GM12874 (cell line): ENCODE measurements at regions not wholly inside any gene's neighbourhood (a gene's known extent, or its start where the extent isn't known, plus 50 kb on each side); places are given as distances from the start of the nearest gene placed in this dataset.

Experiments used
- TF ChIP-seq, protein P1 (sequence below): IDR thresholded peaks from 2 replicates; pipeline ENCODE4 v1.5.1; 2011; ENCODE audit warnings: low read depth, mild to moderate bottlenecking, control low read depth, low read length, moderate library complexity; ENCODE audit not compliant: insufficient read depth

DNA sequence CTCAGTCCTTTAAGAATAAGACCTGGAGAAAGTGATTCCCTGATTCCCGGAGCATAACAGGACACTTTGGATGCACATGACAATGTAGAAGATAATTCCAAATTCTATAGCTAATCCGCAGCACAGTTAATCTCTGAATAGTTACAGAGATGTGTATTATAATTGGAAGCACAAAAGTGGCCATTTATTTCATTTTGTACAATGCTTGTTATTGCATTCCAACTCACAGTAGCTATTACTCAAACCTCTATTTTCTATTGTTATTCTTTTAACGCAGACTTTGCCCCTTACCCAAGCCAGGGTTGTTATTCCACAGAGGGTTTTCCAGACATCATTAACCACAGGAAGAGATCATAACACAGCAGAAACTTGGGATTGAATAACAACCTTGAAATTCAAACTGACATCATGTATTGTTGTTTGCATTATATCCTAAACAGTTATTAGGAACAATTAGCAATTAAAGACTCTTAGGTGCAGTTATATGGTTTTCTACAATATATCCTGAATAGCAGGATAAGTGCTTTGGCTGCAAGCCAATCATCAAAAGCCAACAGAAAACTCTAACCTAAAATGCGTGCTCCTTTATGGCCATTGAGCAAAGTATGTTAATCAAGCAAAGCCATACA is 984.0 kb upstream of the TENM3 start:
- TF ChIP-seq, protein P1, sequence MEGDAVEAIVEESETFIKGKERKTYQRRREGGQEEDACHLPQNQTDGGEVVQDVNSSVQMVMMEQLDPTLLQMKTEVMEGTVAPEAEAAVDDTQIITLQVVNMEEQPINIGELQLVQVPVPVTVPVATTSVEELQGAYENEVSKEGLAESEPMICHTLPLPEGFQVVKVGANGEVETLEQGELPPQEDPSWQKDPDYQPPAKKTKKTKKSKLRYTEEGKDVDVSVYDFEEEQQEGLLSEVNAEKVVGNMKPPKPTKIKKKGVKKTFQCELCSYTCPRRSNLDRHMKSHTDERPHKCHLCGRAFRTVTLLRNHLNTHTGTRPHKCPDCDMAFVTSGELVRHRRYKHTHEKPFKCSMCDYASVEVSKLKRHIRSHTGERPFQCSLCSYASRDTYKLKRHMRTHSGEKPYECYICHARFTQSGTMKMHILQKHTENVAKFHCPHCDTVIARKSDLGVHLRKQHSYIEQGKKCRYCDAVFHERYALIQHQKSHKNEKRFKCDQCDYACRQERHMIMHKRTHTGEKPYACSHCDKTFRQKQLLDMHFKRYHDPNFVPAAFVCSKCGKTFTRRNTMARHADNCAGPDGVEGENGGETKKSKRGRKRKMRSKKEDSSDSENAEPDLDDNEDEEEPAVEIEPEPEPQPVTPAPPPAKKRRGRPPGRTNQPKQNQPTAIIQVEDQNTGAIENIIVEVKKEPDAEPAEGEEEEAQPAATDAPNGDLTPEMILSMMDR, result no peak

DNA sequence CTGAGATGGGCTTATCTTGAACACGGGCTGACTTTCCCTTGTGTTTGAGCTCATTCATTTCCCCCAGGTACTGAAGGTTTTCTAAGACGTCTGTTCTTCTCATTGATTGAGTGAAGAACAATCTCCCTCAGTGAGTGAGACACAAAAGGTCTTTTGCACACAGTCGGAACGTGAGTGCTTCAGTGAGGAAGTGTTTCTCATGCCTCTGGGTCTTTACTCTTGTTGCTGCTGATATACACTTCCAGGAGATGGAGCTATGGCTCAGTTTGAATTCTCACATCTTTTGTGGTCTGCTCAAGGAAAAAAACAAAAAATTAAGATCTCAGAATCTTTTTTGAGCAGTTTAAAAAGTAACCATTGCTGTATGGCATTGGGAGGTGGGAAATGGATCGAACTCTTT is 981.9 kb upstream of the TENM3 start:
- TF ChIP-seq, protein P1, result no peak

DNA sequence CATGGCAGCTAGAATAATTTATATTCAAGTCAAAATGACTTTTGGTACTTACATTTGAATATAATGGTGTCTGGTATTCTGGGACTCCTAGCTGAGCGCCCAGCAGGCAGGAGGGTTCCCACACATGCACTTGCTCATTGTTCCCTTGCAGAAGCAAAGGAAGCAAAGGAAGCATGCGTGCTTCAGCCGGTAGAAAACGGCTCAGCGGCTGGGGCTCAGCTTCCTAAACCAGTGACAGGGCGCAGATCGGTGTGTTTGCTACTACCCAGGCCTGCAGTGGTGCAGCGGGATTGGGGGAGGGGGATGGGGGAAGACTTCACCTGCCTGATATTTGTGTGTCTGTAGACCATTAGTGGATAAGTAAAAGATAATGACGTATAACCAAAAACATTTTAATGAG is 978.3 kb upstream of the TENM3 start:
- TF ChIP-seq, protein P1, result no peak

DNA sequence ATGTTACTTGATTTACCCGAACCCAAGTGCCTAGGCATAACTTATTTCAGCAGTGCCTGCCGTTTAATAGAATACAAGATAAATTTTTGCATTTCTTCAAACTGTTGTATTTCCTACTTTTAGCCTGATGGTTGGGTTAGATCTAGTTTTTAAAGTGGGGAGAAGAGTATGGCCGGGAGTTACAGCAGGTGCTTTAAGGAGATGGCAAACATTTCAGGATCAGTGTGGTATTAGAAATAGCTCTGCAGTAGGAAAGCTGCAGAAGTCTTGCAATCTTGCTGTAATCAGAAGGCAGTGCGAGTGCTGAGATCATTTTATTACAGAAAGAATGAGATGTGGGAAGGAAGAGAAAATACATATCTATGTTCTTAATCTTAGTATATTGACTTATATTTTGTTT is 977.8 kb upstream of the TENM3 start:
- TF ChIP-seq, protein P1, result no peak

DNA sequence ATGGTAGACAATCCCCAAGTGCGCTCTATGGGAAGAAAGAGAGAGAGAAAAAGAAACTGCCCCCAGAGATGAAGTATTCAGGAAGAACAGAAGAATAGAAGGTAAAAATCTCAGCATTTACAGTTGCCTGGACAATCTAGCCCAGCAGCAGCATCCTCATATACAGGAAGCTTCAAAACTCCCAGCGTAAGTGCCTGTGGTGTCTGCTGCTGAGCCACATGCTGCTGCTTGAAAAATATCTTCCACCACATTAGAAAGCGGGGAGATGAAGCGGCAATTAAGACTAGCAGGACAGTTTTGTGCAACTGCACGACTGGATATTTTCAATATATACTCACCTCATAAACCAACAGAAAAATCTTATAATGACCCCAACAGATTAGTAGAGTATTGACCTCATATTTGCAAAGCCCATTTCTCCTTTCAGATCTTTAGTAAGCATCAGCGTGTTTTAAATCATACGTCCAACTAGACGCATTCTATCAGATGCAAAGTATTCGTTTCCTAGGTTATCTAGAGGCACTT is 972.0 kb upstream of the TENM3 start:
- TF ChIP-seq, protein P1, result no peak

DNA sequence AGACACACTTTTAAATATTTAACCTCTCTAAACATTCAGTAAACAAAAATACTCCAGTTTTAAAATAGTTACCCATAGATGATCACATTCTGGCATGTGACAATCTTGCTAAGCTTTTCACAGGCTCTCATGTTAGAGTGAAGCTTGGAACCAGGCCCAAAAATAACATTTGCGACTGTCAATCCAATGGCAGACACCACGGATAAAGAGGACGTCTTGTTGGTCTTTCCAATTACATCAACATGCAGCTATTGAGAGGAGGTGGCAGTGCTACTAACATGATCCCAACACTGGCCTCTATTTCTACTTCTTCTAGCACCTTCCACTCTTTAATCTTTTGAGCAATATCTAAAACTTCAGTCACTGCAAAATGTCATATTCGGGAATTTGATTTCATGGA is 970.8 kb upstream of the TENM3 start:
- TF ChIP-seq, protein P1, result no peak

DNA sequence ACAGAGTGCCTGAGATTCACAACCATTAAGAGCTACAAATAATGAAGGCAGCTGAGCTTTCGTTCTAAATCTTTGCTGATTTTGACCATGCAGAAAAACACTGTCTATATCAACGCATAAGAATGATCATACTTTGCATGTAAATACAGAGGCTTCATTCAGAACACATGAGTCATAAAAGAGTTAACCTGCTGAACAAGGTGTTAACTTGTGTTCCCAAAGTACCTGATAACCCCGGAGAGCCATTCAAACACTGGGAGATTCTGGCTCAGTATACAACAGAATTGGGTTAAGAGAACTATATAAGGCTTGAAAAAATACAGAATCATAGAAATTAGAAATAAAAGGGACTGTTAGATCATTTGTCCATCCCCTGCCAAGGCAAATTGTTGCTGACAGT is 964.3 kb upstream of the TENM3 start:
- TF ChIP-seq, protein P1, result no peak
